Trophoblast cell (in vitro differentiated cells and primary cell): ENCODE measurements at regions not wholly inside any gene's neighbourhood (a gene's known extent, or its start where the extent isn't known, plus 50 kb on each side); places are given as distances from the start of the nearest gene placed in this dataset.
A peak's percentile ranks its signal among the peaks of the same experiment; 100 is the strongest.

Source experiments
- DNase-seq, 2 donors: peaks; one replicate each; pipeline ENCODE4 v3.0.0-alpha.2; 2016
- H2AFZ ChIP-seq: 2 replicates; pipeline ENCODE4 v1.6.1; 2013; ENCODE audit warnings: low read length, moderate library complexity, mild to moderate bottlenecking; ENCODE audit not compliant: insufficient read depth, poor library complexity
- H2AK5ac ChIP-seq: 2 replicates; pipeline ENCODE4 v1.6.1; 2013; ENCODE audit warnings: mild to moderate bottlenecking, low read length
- H2BK120ac ChIP-seq: 2 replicates; pipeline ENCODE4 v1.6.1; 2013; ENCODE audit warnings: low read length, mild to moderate bottlenecking, moderate library complexity; ENCODE audit not compliant: insufficient read depth, poor library complexity
- H2BK12ac ChIP-seq: 2 replicates; pipeline ENCODE4 v1.6.1; 2013; ENCODE audit warnings: mild to moderate bottlenecking, low read length, moderate library complexity
- H2BK5ac ChIP-seq: 2 replicates; pipeline ENCODE4 v1.6.1; 2013; ENCODE audit warnings: low read length, low read depth, moderate library complexity, mild to moderate bottlenecking; ENCODE audit not compliant: poor library complexity
- H3K14ac ChIP-seq: 2 replicates; pipeline ENCODE4 v1.6.1; 2013; ENCODE audit warnings: mild to moderate bottlenecking, low read length
- H3K18ac ChIP-seq: 2 replicates; pipeline ENCODE4 v1.6.1; 2013; ENCODE audit warnings: mild to moderate bottlenecking, low read length
- H3K23ac ChIP-seq: 2 replicates; pipeline ENCODE4 v1.6.1; 2013; ENCODE audit warnings: low read length
- H3K27ac ChIP-seq: 2 replicates; pipeline ENCODE4 v1.5.1; 2013; ENCODE audit warnings: low read depth, mild to moderate bottlenecking, inconsistent platforms, low read length, moderate library complexity
- H3K27me3 ChIP-seq: 2 replicates; pipeline ENCODE4 v1.6.1; 2013; ENCODE audit warnings: inconsistent platforms, mild to moderate bottlenecking, low read length, moderate library complexity; ENCODE audit not compliant: insufficient read depth
- H3K36me3 ChIP-seq, 2 experiments: 1 replicate in 1 of 2; 2 replicates in 1 of 2; pipeline ENCODE4 v1.6.1; 2013; ENCODE audit warnings: low read length in 2 of 2, mild to moderate bottlenecking in 2 of 2, moderate library complexity in 1 of 2; ENCODE audit not compliant: insufficient read depth in 2 of 2, control insufficient read depth in 1 of 2
- H3K4ac ChIP-seq: 2 replicates; pipeline ENCODE4 v1.6.1; 2013; ENCODE audit warnings: low read depth, mild to moderate bottlenecking, low read length, moderate library complexity
- H3K4me1 ChIP-seq, 2 experiments: 1 replicate in 1 of 2; 2 replicates in 1 of 2; pipeline ENCODE4 v1.6.1; 2013; ENCODE audit warnings: low read length in 2 of 2, mild to moderate bottlenecking in 2 of 2, moderate library complexity in 1 of 2; ENCODE audit not compliant: insufficient read depth in 2 of 2, control insufficient read depth in 1 of 2
- H3K4me2 ChIP-seq: 2 replicates; pipeline ENCODE4 v1.6.1; 2013; ENCODE audit warnings: inconsistent platforms, mild to moderate bottlenecking, low read length, moderate library complexity
- H3K4me3 ChIP-seq: 2 replicates; pipeline ENCODE4 v1.5.1; 2013; ENCODE audit warnings: mild to moderate bottlenecking, low read depth, low read length, inconsistent platforms
- H3K79me1 ChIP-seq: one replicate; pipeline ENCODE4 v1.6.1; 2013; ENCODE audit warnings: low read length
- H3K79me2 ChIP-seq: 2 replicates; pipeline ENCODE4 v1.6.1; 2013; ENCODE audit warnings: low read length, mild to moderate bottlenecking; ENCODE audit not compliant: control insufficient read depth, insufficient read depth, poor library complexity
- H3K9ac ChIP-seq: 2 replicates; pipeline ENCODE4 v1.6.1; 2013; ENCODE audit warnings: mild to moderate bottlenecking, low read length
- H3K9me3 ChIP-seq: 2 replicates; pipeline ENCODE4 v1.6.1; 2013; ENCODE audit warnings: low read depth, mild to moderate bottlenecking, control low read depth, inconsistent platforms, low read length; ENCODE audit not compliant: insufficient read depth
- H4K12ac ChIP-seq: 2 replicates; pipeline ENCODE4 v1.6.1; 2013; ENCODE audit warnings: low read depth, mild to moderate bottlenecking, low read length, moderate library complexity
- H4K8ac ChIP-seq: 2 replicates; pipeline ENCODE4 v1.6.1; 2013; ENCODE audit warnings: low read depth, mild to moderate bottlenecking, low read length, moderate library complexity
- H4K91ac ChIP-seq: one replicate; pipeline ENCODE4 v1.6.1; 2013; ENCODE audit warnings: low read depth, mild to moderate bottlenecking, low read length, moderate library complexity
- WGBS: extraction: QIAGEN DNeasy Blood & Tissue Kit; methylation state at CpG from one replicate; pipeline ENCODE4 v1.1.7; 2013; ENCODE audit warnings: missing lambda C conversion rate; ENCODE audit not compliant: insufficient read length, insufficient coverage; ENCODE audit errors: extremely low coverage; 5-methylcytosine and 5-hydroxymethylcytosine counted together

DNA sequence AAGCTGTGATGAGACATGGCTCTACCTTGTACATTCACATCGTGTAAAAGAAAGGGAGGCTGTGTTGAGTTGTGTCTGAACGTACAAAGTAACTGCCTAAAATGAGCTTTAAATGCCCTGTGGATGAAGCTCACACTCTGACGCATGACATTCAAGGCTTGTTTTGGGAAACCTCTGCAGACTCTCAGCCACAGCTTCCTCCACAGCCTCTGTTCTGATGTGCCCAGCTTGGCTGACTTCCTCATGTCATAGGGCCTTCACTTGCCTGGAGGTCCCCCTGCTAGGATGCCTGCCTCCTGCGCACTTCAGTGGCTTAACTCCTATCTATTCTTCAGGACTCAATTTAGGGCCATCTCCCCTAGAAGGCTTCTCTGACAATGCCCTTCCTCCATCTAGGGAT is 230.0 kb upstream of the HABP2 start:
- no peak overlapping the region for H2AFZ ChIP-seq
- H4K12ac ChIP-seq, result no peak overlapping the region
- peak in 1 of 2 donors; percentile 26 for DNase-seq
- H3K27ac ChIP-seq, result no peak overlapping the region
- H2BK5ac ChIP-seq, result no peak overlapping the region
- no peaks in the 10 kb centered on the region for H3K79me2 ChIP-seq
- no peak overlapping the region for H4K91ac ChIP-seq
- H3K4me3 ChIP-seq, result no peak overlapping the region
- no peak overlapping the region for H3K4me2 ChIP-seq
- H3K4me1 ChIP-seq, result peaks cover 8 to 13% of the 10 kb centered on the region in 2 experiments
- no peak overlapping the region for H2AK5ac ChIP-seq
- no peak overlapping the region for H2BK120ac ChIP-seq
- H3K9ac ChIP-seq, result peak overlapping the region; percentile 32
- H3K27me3 ChIP-seq, result no peaks in the 10 kb centered on the region
- no peak overlapping the region for H4K8ac ChIP-seq
- H3K79me1 ChIP-seq, result peaks cover 10% of the 10 kb centered on the region
- no peak overlapping the region for H3K23ac ChIP-seq
- H3K4ac ChIP-seq, result no peak overlapping the region
- H3K9me3 ChIP-seq, result peaks cover 3% of the 10 kb centered on the region
- no peak overlapping the region for H2BK12ac ChIP-seq
- no peak overlapping the region for H3K14ac ChIP-seq
- no peaks in the 10 kb centered on the region for H3K36me3 ChIP-seq
- H3K18ac ChIP-seq, result no peak overlapping the region
- no CpG with 5 or more reads among the region's 4 CpGs for WGBS

DNA sequence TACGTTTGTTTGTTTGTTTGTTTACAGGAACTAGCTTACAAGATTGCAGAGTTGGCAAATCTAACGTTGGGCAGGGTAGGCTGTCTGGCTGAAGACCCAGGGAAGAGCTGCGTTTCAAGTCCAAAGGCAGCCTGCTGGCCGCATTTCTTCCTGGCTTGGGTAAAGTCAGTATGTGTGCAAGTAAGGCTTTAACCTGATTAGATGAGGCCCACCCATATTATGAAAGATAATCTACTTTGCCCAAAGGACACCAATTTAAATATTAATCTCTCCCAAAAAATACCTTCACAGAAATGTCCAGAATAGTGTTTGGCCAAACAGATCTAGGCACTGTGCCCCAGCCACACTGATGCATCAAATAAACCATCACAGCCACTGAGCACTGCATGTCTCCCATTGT is 228.9 kb upstream of the HABP2 start:
- H3K9me3 ChIP-seq, result peaks cover 1% of the 10 kb centered on the region
- no peak overlapping the region for H4K91ac ChIP-seq
- no peak overlapping the region for H3K27ac ChIP-seq
- H3K36me3 ChIP-seq, result no peaks in the 10 kb centered on the region
- no peak overlapping the region for H4K8ac ChIP-seq
- no peak overlapping the region for H2AFZ ChIP-seq
- peaks cover 8 to 15% of the 10 kb centered on the region in 2 experiments for H3K4me1 ChIP-seq
- peaks cover 11% of the 10 kb centered on the region for H3K79me1 ChIP-seq
- no peaks in the 10 kb centered on the region for H3K79me2 ChIP-seq
- WGBS, result no CpG with 5 or more reads among the region's 4 CpGs
- no peak overlapping the region for H3K4me2 ChIP-seq
- H3K9ac ChIP-seq, result no peak overlapping the region
- H2AK5ac ChIP-seq, result no peak overlapping the region
- no peak overlapping the region for H3K14ac ChIP-seq
- no peak overlapping the region for H3K23ac ChIP-seq
- no peak overlapping the region for H3K4ac ChIP-seq
- H3K27me3 ChIP-seq, result no peaks in the 10 kb centered on the region
- DNase-seq, result no peak
- H2BK12ac ChIP-seq, result no peak overlapping the region
- H3K18ac ChIP-seq, result no peak overlapping the region
- H3K4me3 ChIP-seq, result no peak overlapping the region
- no peak overlapping the region for H2BK120ac ChIP-seq
- H2BK5ac ChIP-seq, result no peak overlapping the region
- H4K12ac ChIP-seq, result no peak overlapping the region

DNA sequence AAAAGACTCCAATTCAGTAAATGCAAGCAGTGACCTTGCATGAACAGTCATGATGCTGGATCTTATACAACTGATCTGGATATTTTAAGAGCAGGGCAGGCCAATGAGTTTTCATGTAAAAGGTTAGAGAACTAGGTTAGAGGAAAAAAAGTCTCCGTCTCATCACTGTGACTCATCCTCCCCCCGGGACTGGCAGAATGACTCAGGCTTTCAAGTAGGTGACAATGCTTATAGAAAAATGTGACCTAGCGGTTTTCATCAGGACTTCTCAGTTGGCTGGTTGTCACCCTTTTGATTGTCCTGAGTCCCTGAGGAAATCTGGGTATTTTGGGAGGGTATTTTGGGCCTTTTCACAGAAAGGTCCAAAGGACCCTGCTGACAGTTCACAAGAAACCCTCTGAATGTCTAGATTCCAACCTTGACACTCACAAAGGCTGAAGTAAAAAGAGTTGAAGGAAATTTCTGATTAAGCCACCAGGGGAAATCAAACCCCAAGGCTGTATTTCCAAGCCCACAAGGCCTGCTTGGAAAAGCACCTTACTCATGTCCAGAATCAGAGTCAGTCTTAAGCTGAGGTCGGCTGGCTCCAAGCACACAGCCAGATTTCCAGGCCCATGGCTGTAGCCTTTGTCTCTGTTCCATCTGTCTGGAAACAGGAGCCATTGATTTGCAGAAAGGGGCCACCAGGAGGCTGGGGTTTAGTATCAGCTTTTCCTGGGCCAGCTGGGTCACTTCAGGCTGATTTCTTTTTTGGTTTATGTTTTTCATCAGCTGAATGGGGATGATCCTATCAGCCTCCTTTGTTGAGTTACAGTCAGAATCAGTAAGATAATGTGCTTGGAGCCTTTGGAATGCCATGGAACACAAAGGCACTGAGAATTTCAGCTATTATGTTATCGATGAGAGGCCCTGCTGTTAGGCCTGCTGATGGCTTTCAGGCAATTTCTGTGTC is 226.4 kb upstream of the HABP2 start:
- peaks cover 11 to 22% of the 10 kb centered on the region in 2 experiments for H3K4me1 ChIP-seq
- H2AK5ac ChIP-seq, result no peak overlapping the region
- peak overlapping the region; percentile 22 for H2BK5ac ChIP-seq
- peaks cover 13% of the 10 kb centered on the region for H3K79me1 ChIP-seq
- no peak overlapping the region for H3K14ac ChIP-seq
- no peaks in the 10 kb centered on the region for H3K79me2 ChIP-seq
- no peak overlapping the region for H2AFZ ChIP-seq
- H3K4ac ChIP-seq, result no peak overlapping the region
- H3K36me3 ChIP-seq, result no peaks in the 10 kb centered on the region
- peak overlapping the region; percentile 1 for H2BK120ac ChIP-seq
- H4K8ac ChIP-seq, result no peak overlapping the region
- H4K12ac ChIP-seq, result no peak overlapping the region
- peak overlapping the region; percentile 75 for H3K27ac ChIP-seq
- no peak overlapping the region for H3K23ac ChIP-seq
- H3K18ac ChIP-seq, result no peak overlapping the region
- H3K9me3 ChIP-seq, result peaks cover 1% of the 10 kb centered on the region
- H3K27me3 ChIP-seq, result no peaks in the 10 kb centered on the region
- H3K4me3 ChIP-seq, result no peak overlapping the region
- H2BK12ac ChIP-seq, result peak overlapping the region; percentile 15
- H3K9ac ChIP-seq, result no peak overlapping the region
- DNase-seq, result peak; percentile 86 to 91
- peak overlapping the region; percentile 6 for H3K4me2 ChIP-seq
- no CpG with 5 or more reads among the region's 5 CpGs for WGBS
- H4K91ac ChIP-seq, result peak overlapping the region; percentile 19

DNA sequence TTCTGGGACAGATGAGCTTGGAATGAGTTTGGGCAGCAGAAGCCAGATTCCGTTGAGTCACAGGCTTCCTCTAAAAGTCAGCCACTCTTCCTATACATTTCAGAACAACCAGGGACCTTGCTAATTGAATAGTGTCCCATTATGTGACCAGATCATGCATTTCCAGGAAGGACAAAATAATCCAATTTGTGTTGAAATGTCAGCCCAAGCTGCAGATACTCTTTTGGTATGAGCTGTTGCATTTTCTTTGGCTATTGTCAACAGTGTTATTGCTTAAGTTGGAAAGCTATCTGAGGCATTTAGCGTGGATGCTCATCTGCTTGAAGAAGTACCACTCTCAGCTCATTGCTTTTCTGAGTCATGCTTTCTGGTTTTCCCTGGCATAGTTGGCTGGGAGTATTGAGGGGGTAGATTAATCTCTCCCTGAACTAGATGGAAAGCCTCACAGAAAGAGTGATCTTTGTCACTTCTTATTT is 223.7 kb upstream of the HABP2 start:
- H2AFZ ChIP-seq, result no peak overlapping the region
- peak; percentile 53 to 90 for DNase-seq
- H3K4me2 ChIP-seq, result no peak overlapping the region
- H3K9me3 ChIP-seq, result peaks cover 2% of the 10 kb centered on the region
- no peak overlapping the region for H2BK120ac ChIP-seq
- no peak overlapping the region for H3K23ac ChIP-seq
- H3K18ac ChIP-seq, result no peak overlapping the region
- no peaks in the 10 kb centered on the region for H3K79me2 ChIP-seq
- H4K12ac ChIP-seq, result no peak overlapping the region
- no peak overlapping the region for H2AK5ac ChIP-seq
- H3K9ac ChIP-seq, result no peak overlapping the region
- no peak overlapping the region for H4K91ac ChIP-seq
- H2BK5ac ChIP-seq, result no peak overlapping the region
- no peak overlapping the region for H3K4me3 ChIP-seq
- H4K8ac ChIP-seq, result no peak overlapping the region
- H3K27me3 ChIP-seq, result no peaks in the 10 kb centered on the region
- no peak overlapping the region for H2BK12ac ChIP-seq
- peak overlapping the region; percentile 11 for H3K27ac ChIP-seq
- no CpG with 5 or more reads among the region's 2 CpGs for WGBS
- H3K79me1 ChIP-seq, result peaks cover 13% of the 10 kb centered on the region
- no peaks in the 10 kb centered on the region for H3K36me3 ChIP-seq
- no peak overlapping the region for H3K14ac ChIP-seq
- no peak overlapping the region for H3K4ac ChIP-seq
- peaks cover 11 to 22% of the 10 kb centered on the region in 2 experiments for H3K4me1 ChIP-seq
